HG03354 (cell line): ENCODE measurements at regions not wholly inside any gene's neighbourhood (a gene's known extent, or its start where the extent isn't known, plus 50 kb on each side); places are given as distances from the start of the nearest gene placed in this dataset.
"Not testable (repeated sequence)": the region's sequence is repeated elsewhere in the genome, so short reads cannot be mapped to it uniquely, and the experiment has no call there.

Experiments used
- ATAC-seq: cut with Tn5 transposase; IDR thresholded peaks from one replicate; pipeline ENCODE4 v1.9.1; 2021; ENCODE audit warnings: mild to moderate bottlenecking; ENCODE audit not compliant: unreplicated experiment, poor library complexity, severe bottlenecking

DNA sequence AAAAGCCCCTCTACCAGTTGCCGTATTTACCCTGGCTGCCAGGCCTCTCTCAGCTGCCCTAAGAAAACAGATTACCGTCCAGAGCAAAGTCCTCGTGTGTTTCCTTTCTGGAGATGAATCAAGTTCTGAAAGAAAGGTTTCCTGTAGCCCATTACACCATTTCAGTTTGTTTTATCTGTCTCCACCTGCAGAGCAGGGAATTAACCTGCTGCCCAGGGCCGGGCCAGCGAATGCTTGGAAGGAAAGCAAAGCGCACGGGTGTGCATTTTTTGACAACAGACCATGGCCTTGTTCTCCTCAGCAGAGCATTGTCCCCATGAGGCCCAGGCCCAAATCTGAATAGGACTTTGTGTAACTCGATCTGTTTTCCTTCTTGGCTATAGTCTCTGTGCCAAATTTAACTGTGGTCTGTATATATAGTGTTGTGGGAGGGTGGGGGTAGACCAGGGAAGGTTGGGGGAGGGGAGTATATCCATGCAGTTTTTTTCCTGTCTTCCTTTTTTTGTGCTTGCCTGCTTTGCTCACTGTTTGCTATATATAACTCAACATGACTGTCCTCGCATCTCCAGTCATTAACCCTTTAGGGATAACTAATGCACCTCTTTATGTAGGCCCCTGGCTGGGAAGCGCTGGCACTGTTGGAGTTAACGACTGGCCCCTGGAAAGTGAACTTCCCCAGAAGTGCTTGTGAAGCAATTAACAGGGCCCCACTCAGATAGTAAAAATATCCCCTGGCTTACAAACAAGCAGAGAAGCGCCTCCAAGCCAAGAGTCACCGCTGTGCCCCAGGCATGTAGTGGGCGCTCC lies 174.3 kb upstream of the PLGLB2 start:
- not testable (repeated sequence) for ATAC-seq

DNA sequence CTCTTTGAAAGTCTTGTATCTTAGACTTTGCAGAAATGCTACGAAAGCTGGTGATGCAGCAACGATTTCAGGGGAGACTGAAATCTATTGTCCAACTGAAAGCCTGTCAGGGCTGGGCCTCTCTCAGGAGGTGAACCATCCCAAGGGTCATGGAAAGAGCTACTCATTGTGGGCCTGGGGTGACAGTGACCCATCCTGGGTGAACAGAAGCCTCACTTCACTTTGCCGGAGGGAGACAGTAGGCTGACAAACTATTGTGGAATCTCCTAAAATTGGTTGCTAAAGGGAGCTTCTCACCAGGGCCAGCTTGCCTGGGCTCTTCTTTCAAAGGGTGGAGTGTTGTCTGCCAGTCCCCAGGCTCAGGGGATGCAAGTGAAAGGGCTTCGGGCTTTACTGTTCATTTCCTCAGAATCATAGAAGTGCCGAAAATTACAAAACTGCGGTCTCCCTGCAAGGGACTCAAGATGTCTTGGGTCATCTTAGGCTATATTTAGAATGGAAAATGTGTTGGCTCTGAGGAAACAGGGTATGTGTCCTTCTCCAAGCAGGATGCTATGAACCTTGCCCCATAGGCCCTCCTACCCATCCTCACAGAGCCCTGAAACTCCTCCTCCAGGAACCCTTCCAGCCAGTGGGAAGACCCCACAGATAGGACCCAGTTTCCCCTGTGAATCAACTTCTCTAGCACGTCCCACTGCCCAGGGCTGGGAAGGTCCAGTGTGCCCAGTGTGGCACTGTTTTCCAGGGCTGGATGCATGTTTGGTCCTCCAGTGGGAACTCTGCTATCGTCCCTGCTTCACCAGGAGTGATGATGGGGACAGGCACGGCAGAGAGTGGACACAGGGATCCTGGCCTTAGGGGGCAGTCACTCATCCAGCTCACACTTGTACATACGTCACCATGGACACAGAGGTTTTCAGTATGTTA lies 173.4 kb upstream of the PLGLB2 start:
- ATAC-seq, result not testable (repeated sequence)

DNA sequence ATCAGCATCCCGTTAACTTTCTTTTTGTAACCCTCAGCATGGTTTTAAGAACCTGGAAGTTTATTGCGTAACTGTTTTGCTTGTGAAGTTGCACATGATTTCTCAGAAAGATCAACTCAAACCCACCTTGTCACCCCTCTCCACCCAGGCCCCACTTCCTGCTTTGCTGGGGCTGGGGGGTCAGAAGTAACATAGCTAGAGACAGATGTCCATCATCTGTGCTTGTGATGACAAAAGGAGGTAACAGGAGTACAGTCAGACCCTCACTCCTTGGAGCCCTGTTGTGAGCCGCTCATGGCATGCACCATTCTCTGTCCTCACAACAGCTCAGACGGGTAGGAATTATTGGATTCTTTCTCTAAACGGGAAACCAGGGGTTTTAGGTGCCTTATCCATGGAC lies 172.7 kb upstream of the PLGLB2 start:
- not testable (repeated sequence) for ATAC-seq

DNA sequence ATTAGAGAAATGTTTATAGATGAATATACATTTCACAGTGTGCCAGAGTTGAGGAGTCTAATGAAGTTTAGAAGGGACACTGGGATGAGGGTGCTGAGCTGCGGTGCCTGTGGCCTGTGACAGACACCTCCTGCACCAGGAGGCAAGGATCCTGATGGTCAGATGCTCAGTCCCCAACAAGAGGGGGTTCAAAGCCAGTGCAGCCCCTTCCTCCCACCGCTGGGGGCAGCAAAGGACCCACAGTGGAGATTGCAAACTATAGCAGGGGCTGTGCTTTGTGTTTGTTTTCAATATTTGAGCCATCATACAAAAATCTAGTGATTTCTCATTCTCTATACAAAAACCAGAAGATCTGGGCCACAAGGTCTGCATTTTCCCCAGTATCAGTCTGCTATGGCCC lies 170.5 kb upstream of the PLGLB2 start:
- ATAC-seq, result peak; percentile 46

DNA sequence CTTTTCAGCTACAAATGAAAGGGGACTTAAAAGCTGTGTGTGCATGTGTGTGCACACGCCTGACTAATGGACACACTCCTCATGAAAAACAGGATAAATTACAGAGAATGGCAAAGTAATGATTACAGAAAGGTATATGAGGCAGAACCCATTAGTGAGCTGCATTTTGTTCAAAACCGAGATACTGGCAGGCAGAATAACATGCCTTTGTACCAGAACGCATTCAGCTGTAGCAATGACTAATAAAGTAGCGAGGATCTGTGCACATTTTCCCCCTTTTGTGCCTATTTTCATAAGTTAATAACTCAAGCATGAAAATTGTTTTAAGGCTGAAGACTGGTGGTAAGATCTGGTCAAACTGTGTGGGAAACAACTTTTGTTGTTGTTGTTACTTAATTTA lies 165.7 kb upstream of the PLGLB2 start:
- not testable (repeated sequence) for ATAC-seq

DNA sequence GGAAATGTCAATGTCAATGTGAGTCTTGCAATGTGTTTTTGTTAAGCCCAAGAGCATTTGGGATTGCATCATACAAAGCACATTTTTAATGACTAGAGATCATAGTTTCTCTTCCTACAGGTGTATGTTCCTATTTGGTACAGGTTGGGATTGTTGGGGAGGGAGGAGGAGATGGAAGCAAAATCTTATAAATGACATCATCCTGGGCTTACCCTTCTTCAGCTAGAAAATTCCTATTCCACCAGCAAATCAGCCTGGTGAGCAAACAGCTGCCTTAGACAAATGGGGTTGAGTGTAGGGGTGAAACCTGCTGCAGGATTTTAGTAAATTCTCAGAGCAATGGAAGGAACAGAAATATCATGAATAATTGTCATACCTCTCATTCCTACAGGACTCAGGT lies 165.3 kb upstream of the PLGLB2 start:
- not testable (repeated sequence) for ATAC-seq

DNA sequence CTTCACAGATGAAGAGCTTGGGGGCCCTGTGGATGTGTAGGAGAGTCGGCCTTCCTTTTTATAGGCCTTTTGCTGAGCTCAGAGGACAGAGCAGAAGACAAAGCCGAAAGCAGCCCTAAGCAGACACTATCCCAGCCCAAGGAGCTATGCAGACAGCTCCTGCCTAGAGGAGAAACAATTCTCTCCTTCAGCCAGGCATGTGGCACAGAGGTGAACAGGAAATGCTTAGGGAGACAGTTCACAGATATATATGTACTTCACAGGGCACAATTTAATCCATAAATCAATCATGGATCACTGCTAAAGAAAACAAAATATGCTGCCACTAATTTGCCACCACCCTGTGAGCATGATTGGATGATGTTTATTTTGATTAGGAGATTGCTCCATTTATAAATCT lies 164.5 kb upstream of the PLGLB2 start:
- not testable (repeated sequence) for ATAC-seq

DNA sequence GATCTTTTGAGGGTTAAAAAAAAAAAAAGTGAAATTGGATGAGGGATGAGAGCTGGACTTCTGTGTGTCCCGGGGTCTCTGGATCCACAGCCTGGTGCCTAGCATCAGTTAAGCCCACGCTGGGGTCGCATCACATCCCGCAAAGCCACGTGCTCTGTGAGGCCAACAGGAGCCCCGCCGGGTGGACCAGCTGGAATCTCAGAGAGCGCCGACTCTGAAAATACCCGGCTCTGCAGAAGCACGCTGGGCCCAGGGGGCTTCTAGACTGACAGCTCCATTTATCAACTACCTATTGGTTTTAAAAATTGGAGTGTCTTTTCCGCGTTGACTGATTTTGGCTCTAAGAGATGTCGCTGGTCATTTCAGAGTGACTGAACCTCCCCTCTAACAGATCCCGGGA lies 164.1 kb upstream of the PLGLB2 start:
- ATAC-seq, result not testable (repeated sequence)

DNA sequence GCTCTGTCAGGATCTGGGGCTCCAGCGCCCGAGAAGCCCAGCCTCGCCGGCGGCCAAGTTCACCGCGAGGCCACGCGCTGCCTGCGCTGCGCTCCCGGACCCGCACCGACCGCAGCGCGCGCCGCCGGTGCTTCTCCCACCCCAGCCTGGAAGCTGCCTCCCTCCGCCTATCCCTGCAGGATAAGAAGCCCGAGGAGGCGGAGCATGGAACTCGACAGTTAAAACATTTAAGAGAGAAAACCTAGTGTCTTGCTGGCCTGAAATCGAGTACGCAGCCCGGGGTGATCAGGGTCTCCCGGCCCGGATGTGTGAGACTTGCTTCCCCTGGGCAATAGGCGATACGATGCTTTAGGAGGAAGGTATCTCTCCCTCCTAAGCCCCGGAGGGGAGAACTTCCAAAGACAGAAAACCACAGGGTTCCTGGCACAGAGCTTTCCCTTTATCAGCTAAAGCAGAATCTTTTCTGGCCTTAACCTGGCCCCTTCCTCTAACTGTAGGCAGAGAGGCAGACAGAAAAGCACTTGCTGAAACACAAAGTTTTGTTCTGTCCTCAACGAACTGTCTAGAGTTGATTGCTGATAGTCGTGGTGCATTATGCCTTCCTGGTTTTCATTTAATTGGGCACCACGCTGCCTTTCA lies 163.5 kb upstream of the PLGLB2 start:
- not testable (repeated sequence) for ATAC-seq

DNA sequence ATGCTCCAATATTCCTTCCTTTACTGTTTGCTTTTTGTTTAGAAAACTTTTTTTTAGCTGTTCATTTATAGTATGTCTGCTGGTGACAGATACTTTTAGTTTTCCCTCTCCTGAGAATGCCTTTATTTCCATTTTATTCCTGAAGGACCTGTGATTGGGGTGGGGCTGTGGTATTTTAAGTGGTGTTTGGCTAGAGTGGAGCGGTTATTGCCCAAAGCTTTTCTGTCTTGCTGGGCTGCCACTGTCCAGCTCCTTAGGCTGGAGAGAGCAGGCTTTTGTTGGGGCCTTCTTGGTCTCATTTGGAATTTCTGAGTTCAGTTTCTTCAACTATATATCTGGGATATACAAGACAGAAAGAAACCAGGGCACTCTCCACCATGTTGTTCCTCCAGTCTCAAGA lies 160.0 kb upstream of the PLGLB2 start:
- not testable (repeated sequence) for ATAC-seq

DNA sequence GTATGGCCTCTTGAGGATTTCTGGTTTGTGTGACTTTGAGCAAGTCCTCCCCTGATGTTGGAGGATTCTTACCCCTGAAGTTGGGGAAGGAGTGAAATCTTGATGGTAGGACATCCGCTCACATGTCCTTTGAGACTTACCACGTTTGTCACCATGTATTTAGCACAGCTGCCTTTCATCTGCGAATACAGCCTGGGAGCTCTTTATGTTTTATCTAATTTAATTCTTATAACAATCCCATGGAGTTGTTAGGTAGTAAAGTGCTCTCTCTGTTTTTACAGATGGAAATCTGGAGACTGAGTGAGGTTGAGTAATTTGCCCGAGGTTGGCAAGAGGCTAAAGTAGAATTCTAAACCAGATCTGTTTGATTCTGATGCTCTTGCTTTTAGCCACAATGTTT lies 154.9 kb upstream of the PLGLB2 start:
- ATAC-seq, result not testable (repeated sequence)

DNA sequence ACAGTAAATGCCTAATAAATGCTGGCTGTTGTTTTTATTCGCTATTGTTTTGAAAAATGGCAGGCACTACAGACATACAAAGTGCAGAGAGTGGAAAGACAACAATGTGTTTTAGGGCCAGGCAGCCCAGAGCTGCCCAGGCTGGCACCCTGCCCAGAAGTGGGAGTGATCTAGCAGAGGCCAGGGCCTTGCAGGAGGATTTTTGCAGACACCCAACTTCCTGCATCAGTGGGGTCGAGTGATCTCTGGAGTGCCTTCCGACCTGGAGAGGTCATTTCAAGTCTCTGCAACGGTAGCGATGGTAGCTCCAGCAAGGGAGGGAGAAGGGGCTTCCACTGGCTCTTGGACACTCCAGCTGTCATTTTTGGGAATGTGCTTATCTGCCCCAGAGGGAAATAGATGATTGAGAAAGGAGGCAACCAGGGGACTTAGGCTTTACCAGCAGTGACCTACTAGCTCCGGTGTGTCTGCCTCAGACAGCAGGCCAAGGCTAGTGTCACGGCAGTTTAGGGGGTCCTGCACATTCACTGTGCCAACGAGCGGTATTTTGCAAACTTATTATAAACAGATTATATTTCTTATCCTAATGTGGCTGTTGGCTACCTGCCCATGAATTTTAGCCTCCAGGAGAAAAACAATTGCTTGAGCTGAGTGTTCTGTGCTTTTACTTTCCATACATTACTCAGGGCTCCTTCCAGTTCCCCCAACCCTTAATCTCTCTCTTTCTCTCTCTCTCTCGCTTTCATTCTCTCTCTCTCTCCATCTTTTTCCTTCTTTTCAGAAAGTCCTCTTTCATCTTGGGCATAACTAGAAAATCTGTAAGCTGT lies 153.9 kb upstream of the PLGLB2 start:
- not testable (repeated sequence) for ATAC-seq

DNA sequence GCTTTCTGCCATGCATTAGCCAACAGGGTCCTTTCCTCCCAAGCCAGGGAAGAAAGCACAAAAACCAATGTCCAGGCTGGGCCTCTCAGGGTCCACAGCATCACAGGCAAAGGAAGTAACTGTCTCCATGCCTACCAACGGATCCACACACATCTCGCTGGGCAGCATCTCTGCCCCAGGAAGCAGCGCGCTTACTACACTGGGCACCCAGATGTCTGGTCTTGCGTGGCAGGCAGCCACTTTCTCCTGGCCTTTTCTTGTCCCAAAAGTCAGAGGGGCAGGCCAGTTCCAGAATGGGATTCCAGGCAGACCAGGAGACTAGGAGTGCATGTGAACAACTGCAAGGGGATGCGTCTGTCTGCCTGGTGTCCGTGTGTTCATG lies 153.3 kb upstream of the PLGLB2 start:
- ATAC-seq, result not testable (repeated sequence)

DNA sequence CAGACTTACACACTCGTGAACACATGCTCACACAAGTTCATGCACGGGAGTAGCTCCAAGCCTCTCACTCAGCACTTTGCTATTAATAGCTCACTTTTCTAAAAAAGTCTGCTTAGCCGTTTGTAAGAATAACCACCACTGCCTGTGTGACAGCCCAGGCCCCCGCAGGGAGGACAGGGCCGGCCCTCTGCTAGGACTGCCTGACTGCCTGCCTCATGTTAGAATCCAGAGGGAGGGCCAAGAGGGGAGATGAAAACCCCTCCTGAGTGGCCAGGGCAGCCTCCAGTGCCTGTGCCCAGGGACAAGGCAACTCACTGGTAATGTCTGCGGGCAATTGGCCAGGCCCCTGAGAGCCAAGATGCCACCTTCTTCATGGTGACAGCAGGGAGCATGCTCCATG lies 152.9 kb upstream of the PLGLB2 start:
- not testable (repeated sequence) for ATAC-seq

DNA sequence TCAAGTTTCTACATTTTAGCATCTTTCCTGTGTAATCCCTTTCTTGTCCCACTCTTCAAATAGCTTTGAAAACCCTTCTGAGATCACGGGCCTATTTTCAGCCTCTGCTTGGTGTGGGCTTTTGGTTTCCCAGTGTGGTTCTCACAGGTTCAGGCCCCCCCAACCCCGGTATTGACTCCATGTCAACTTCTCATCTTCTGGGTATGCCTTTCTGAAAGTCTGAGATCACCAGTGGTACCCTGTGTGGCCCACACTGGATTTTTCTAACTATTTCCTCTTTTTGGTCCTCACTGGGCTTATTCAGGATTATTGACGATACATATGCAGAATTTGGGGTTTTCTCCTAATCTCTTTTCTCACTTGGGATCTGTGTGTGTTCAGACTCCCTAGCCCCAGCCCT lies 146.9 kb upstream of the PLGLB2 start:
- ATAC-seq, result not testable (repeated sequence)

DNA sequence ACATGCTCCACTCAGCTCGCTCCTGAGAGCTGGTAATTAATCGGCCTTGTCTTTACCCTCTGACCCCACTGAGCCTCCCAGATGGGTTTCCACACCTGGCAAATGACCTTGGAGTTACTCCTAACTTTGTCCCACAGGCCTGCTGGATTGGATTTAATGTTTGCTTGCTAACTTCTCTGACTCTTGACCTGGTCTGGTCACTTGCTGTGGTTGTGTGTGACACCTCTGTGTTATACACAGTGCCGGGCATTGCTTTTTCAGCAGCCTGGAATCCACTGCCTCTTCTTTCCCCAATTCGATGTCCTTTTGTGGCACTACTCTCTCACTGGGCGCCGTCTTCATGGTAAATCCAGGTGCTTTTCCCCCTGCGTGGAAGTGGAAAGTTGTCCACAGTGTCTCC lies 145.8 kb upstream of the PLGLB2 start:
- not testable (repeated sequence) for ATAC-seq

DNA sequence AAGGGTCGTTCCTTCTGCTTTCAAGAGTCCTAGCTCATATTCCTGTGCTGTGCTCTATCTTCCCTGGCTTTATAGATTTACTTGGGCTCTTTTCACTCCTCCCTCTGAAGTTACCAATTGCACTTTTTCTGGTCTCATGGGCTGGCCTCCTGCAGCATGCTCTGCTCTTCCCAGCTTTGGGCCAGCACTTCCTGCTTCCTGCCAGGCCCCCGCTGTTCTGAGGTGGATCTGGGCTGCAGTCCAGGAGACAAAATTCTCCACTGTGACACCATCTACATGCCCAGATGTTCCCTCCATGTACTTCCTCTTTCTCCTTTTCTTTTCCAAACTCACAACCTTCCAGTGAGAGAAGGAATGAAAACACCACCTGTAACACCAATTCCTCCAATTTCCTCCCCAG lies 145.2 kb upstream of the PLGLB2 start:
- not testable (repeated sequence) for ATAC-seq

DNA sequence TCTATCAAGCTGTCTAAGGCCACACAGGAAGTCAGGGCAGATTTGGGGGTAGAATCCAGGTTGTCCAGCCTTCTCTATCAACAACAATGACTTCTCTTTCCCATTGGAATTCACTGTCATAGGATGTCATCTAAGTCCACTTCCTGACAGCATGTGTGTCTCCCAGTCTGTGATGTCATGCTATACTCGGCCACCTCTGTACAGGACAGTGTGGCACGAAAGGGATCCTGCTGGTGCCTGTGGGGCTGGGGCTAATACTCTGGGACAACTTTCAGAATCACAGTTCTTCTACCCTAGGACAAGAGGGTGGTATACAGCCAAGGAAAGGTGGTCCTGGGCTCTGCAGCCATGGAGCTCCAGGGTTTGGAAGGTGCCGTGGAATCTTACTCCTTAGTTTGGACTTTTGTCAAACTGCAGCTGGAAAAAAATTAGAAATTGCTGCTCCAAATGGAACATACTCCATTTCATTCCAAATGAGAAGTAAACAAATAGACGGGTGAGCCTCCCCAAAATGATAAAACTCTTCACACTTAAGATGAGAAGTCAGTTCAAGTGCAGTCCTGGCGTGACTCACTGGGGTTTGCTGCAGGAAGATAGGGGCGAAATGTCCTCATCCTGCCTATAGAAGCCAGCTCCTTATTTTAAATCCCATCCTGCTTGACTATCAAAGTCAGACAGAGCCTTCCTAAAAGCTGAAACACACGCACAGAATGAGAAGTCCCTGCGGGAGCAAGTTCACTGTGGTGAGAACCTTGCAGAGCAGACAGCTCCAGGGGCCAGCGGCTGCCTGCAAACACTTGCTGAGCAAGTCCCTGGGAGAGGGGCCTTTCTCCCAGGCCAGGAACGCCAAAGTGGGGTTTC lies 144.2 kb upstream of the PLGLB2 start:
- ATAC-seq, result not testable (repeated sequence)
